KMS-11 (cell line): ENCODE measurements at regions not wholly inside any gene's neighbourhood (a gene's known extent, or its start where the extent isn't known, plus 50 kb on each side); places are given as distances from the start of the nearest gene placed in this dataset.

Experiments
- H2AFZ ChIP-seq: fragments of 200-600 bp; sonication (generic); 2 replicates; pipeline ENCODE4 v1.6.1; 2016; ENCODE audit warnings: antibody characterized with exemption, mixed run types, low read depth
- H3K27ac ChIP-seq: fragments of 200-600 bp; sonication (generic); 2 replicates; pipeline ENCODE4 v1.6.1; 2016; ENCODE audit warnings: mild to moderate bottlenecking, mixed run types
- H3K27me3 ChIP-seq: fragments of 200-600 bp; sonication (generic); 2 replicates; pipeline ENCODE4 v1.6.1; 2017; ENCODE audit warnings: mild to moderate bottlenecking, low read depth, mixed run types, moderate library complexity; ENCODE audit not compliant: insufficient read depth
- H3K36me3 ChIP-seq: fragments of 200-600 bp; sonication (generic); 2 replicates; pipeline ENCODE4 v1.6.1; 2017; ENCODE audit warnings: mild to moderate bottlenecking, mixed run types; ENCODE audit not compliant: insufficient read depth
- H3K4me1 ChIP-seq: fragments of 200-600 bp; sonication (generic); 2 replicates; pipeline ENCODE4 v1.6.1; 2016; ENCODE audit warnings: mild to moderate bottlenecking, low read depth, mixed run types; ENCODE audit not compliant: poor library complexity, severe bottlenecking
- H3K4me2 ChIP-seq: fragments of 200-600 bp; sonication (generic); 2 replicates; pipeline ENCODE4 v1.7.0; 2016; ENCODE audit warnings: mild to moderate bottlenecking, mixed run types
- H3K4me3 ChIP-seq: fragments of 200-600 bp; sonication (generic); IDR thresholded peaks from 2 replicates; pipeline ENCODE4 v1.6.1; 2017; ENCODE audit warnings: low read depth, low read length, mixed read lengths; ENCODE audit not compliant: insufficient read depth
- H3K79me2 ChIP-seq: fragments of 200-600 bp; sonication (generic); 2 replicates; pipeline ENCODE4 v1.6.1; 2016; ENCODE audit warnings: low read depth, mixed run types; ENCODE audit not compliant: insufficient read depth
- H3K9ac ChIP-seq: fragments of 200-600 bp; sonication (generic); 2 replicates; pipeline ENCODE4 v1.6.1; 2016; ENCODE audit warnings: mild to moderate bottlenecking, mixed run types
- H4K20me1 ChIP-seq: fragments of 200-600 bp; sonication (generic); 2 replicates; pipeline ENCODE4 v1.6.1; 2016; ENCODE audit warnings: mild to moderate bottlenecking, mixed run types; ENCODE audit not compliant: insufficient read depth
- TF ChIP-seq, protein P1 (sequence below): fragments of 200-600 bp; sonication (generic); conservative IDR thresholded peaks from 2 replicates; pipeline ENCODE4 v1.6.1; 2017; ENCODE audit warnings: low read depth, mild to moderate bottlenecking, antibody characterized with exemption, low read length, moderate library complexity, mixed read lengths

DNA sequence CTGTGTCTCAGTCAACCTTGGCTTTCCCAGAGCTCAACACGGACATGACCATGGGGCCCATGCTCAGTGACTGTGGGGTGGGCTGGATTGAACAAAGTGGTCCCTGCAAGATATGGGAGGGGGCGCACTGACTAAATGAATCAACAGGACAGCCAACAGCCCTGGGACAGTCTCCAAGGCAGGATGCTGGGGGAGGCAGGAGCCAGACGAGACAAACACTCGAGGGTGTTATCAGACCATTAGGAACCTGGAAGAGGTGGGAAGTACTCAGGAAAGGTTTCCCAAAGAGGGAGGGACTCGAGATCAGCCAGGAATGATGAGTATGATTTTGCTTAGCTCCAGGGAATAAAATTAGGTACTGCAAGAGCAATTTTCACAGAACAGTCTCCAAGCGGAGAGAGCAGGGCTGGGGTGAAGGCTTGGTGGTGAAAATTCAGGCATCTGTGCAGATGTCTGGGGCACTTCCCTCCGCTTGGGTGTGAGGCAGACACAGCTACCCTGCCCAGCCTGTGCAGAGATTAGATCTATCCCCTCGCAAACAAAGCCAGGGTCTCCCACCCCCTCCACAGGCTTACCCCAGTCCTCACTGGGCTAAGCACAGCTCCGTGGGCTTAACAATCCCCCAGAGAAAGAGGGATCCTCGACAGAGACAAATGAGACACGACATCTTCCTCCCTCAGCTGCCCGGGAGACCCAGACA is 261.1 kb upstream of the ZMIZ1 start:
- no peak overlapping the region for H3K4me2 ChIP-seq
- H3K79me2 ChIP-seq: no peaks in the 10 kb centered on the region
- TF ChIP-seq, protein P1, sequence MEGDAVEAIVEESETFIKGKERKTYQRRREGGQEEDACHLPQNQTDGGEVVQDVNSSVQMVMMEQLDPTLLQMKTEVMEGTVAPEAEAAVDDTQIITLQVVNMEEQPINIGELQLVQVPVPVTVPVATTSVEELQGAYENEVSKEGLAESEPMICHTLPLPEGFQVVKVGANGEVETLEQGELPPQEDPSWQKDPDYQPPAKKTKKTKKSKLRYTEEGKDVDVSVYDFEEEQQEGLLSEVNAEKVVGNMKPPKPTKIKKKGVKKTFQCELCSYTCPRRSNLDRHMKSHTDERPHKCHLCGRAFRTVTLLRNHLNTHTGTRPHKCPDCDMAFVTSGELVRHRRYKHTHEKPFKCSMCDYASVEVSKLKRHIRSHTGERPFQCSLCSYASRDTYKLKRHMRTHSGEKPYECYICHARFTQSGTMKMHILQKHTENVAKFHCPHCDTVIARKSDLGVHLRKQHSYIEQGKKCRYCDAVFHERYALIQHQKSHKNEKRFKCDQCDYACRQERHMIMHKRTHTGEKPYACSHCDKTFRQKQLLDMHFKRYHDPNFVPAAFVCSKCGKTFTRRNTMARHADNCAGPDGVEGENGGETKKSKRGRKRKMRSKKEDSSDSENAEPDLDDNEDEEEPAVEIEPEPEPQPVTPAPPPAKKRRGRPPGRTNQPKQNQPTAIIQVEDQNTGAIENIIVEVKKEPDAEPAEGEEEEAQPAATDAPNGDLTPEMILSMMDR: no peak
- no peaks in the 10 kb centered on the region for H3K27me3 ChIP-seq
- H2AFZ ChIP-seq: no peak overlapping the region
- no peak overlapping the region for H3K9ac ChIP-seq
- no peaks in the 10 kb centered on the region for H3K36me3 ChIP-seq
- H3K27ac ChIP-seq: no peak overlapping the region
- H4K20me1 ChIP-seq: no peaks in the 10 kb centered on the region
- no peak overlapping the region for H3K4me3 ChIP-seq
- no peaks in the 10 kb centered on the region for H3K4me1 ChIP-seq

DNA sequence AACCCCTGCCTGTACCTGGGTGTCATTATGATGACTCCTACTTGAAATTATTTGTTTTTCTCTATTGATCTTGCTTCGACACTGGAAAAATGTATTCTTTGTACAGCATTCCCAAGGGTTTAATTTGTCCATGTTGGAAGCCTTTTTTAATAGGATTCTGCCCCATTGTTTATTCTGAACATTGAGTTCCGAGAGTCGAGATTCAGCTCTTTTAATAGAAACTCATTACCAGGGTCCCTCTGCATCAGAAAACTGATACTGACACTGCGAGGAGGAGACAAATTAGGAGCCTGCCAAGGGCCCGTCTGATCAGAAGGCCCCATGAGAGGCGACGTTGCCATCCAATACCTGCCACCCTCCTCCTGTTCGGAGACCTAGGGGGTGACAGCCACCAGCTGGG is 260.5 kb upstream of the ZMIZ1 start:
- Histone ChIP-seq H3K79me2 (no peaks in the 10 kb centered on the region), H4K20me1 (no peaks in the 10 kb centered on the region), H3K4me2 (no peak overlapping the region), H3K4me3 (no peak overlapping the region), H3K27ac (no peak overlapping the region), H3K9ac (no peak overlapping the region), H3K36me3 (no peaks in the 10 kb centered on the region), H3K27me3 (no peaks in the 10 kb centered on the region), H2AFZ (no peak overlapping the region), H3K4me1 (no peaks in the 10 kb centered on the region)
- TF ChIP-seq, protein P1: no peak

DNA sequence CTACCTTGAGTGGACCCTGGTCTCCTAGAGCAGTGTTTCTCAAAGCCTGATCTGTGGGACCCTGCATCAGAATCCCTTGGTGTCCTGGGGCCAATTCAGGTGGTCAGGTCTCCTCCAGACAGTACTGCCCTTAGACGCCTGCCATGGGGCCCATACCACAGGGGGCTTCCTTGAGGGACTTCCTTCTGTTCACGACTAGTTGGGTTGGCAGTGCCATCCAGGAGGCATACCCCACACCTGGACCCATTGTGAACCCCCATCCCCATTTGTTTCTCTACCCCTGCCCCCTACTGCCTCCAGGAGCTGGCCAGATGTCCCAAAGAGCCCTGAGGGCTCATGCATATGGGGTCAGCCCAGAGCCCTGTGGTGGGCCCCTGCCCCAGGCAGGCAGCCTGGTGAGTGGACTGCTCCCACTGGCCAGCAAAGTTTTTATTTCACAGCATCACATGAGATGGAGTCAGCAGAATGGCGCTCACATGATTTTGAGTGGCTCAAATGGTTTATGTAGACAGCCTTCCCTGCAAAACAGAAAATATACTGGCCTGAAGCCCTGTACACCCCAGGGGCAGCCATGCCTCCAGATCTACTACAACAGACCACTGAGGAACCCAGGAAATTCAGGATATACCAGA is 259.9 kb upstream of the ZMIZ1 start:
- Histone ChIP-seq H3K4me1 (no peaks in the 10 kb centered on the region), H3K79me2 (no peaks in the 10 kb centered on the region), H3K9ac (no peak overlapping the region), H3K4me2 (no peak overlapping the region), H3K27ac (no peak overlapping the region), H3K36me3 (no peaks in the 10 kb centered on the region), H3K27me3 (no peaks in the 10 kb centered on the region), H2AFZ (no peak overlapping the region), H3K4me3 (no peak overlapping the region), H4K20me1 (no peaks in the 10 kb centered on the region)
- TF ChIP-seq, protein P1: no peak

DNA sequence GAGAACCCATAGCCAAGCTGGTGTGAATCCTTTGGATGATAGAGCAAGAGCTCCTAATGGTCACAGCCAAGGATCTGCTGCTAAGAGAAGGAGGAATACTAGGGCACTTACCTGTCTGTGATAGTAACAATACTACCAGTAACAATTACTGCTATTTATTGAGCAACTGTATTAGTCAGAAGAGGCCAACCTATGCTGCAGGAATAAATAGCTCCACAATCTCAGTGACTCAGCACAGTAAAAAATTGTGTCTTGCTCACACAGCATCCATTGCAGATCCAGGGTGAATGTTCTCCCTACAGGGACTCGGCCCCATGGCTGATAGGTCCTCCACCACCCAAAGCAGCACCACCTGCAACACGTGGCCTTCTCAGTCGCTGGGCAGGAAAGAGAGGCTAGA is 257.6 kb upstream of the ZMIZ1 start:
- Histone ChIP-seq H3K27me3 (no peaks in the 10 kb centered on the region), H3K27ac (no peak overlapping the region), H3K4me1 (no peaks in the 10 kb centered on the region), H3K4me2 (no peak overlapping the region), H3K36me3 (no peaks in the 10 kb centered on the region), H3K4me3 (no peak overlapping the region), H3K79me2 (no peaks in the 10 kb centered on the region), H3K9ac (no peak overlapping the region), H4K20me1 (no peaks in the 10 kb centered on the region), H2AFZ (no peak overlapping the region)
- TF ChIP-seq, protein P1: no peak
